ENCODE measurements at regions not wholly inside any gene's neighbourhood (a gene's known extent, or its start where the extent isn't known, plus 50 kb on each side); places are given as distances from the start of the nearest gene placed in this dataset.

DNA sequence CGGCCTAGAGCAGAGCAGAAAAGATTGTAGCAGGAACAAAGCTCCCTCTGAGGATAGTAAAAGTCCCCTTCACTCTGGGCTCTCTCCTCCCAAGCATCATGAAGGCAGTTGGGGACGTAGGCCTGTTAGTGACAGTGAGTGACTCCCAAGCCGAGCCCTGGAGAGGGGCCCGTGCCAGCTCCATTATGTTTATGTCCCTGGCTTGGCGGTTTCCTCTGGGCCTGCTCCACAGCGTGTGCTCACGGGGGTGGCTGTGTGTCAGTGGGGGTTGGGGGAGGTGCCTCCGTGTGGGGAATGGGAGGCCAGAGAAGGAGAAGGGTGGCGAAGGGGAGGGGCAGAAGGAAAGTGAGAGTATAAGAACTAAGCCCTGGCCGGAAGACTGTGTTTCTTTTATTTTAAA, 170.0 kb upstream of the VASH1 start:
- no peak for TF ChIP-seq POLR2AphosphoS5 (IDR thresholded peaks at IDR 0.05; ENCODE audit: low read depth)
- TF ChIP-seq GABPA (IDR thresholded peaks at IDR 0.05; ENCODE audit: low read depth): no peak
- TF ChIP-seq, protein P1, sequence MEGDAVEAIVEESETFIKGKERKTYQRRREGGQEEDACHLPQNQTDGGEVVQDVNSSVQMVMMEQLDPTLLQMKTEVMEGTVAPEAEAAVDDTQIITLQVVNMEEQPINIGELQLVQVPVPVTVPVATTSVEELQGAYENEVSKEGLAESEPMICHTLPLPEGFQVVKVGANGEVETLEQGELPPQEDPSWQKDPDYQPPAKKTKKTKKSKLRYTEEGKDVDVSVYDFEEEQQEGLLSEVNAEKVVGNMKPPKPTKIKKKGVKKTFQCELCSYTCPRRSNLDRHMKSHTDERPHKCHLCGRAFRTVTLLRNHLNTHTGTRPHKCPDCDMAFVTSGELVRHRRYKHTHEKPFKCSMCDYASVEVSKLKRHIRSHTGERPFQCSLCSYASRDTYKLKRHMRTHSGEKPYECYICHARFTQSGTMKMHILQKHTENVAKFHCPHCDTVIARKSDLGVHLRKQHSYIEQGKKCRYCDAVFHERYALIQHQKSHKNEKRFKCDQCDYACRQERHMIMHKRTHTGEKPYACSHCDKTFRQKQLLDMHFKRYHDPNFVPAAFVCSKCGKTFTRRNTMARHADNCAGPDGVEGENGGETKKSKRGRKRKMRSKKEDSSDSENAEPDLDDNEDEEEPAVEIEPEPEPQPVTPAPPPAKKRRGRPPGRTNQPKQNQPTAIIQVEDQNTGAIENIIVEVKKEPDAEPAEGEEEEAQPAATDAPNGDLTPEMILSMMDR (IDR thresholded peaks at IDR 0.05; ENCODE audit: insufficient read depth, low read length): no peak
- TF ChIP-seq SPI1 (IDR thresholded peaks at IDR 0.05; ENCODE audit: borderline replicate concordance, low read depth): no peak

All from HL-60 (cell line).